ENCODE measurements at regions not wholly inside any gene's neighbourhood (a gene's known extent, or its start where the extent isn't known, plus 50 kb on each side); places are given as distances from the start of the nearest gene placed in this dataset.

DNA sequence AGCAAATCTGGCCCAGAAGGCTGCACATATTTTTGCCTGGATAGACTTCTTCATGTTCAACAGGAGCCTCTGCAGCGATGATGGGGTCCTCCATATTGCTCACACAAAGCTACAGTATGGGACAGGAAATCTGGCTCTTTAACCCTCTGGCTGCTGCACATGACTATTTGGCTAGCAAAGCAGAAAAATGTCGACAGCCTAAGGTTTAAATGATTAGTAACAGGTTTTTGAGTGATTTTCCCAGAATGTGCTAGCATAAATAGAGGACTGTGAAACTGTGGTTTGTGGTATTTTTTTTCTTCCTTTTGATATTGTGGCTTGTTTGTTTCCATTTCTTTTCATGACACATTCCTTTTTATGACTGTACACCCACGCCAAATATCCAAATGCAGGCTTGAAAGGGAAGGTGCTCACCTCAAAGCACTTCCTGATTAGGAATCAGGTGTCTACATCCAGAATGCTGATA, 120.2 kb upstream of the GK2 start:
- H3K27ac ChIP-seq = no peak overlapping the region
- TF ChIP-seq ZFX (IDR thresholded peaks at IDR 0.05; ENCODE audit: borderline replicate concordance) = no peak
- TF ChIP-seq, protein P1, sequence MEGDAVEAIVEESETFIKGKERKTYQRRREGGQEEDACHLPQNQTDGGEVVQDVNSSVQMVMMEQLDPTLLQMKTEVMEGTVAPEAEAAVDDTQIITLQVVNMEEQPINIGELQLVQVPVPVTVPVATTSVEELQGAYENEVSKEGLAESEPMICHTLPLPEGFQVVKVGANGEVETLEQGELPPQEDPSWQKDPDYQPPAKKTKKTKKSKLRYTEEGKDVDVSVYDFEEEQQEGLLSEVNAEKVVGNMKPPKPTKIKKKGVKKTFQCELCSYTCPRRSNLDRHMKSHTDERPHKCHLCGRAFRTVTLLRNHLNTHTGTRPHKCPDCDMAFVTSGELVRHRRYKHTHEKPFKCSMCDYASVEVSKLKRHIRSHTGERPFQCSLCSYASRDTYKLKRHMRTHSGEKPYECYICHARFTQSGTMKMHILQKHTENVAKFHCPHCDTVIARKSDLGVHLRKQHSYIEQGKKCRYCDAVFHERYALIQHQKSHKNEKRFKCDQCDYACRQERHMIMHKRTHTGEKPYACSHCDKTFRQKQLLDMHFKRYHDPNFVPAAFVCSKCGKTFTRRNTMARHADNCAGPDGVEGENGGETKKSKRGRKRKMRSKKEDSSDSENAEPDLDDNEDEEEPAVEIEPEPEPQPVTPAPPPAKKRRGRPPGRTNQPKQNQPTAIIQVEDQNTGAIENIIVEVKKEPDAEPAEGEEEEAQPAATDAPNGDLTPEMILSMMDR (IDR thresholded peaks at IDR 0.05) = no peak

DNA sequence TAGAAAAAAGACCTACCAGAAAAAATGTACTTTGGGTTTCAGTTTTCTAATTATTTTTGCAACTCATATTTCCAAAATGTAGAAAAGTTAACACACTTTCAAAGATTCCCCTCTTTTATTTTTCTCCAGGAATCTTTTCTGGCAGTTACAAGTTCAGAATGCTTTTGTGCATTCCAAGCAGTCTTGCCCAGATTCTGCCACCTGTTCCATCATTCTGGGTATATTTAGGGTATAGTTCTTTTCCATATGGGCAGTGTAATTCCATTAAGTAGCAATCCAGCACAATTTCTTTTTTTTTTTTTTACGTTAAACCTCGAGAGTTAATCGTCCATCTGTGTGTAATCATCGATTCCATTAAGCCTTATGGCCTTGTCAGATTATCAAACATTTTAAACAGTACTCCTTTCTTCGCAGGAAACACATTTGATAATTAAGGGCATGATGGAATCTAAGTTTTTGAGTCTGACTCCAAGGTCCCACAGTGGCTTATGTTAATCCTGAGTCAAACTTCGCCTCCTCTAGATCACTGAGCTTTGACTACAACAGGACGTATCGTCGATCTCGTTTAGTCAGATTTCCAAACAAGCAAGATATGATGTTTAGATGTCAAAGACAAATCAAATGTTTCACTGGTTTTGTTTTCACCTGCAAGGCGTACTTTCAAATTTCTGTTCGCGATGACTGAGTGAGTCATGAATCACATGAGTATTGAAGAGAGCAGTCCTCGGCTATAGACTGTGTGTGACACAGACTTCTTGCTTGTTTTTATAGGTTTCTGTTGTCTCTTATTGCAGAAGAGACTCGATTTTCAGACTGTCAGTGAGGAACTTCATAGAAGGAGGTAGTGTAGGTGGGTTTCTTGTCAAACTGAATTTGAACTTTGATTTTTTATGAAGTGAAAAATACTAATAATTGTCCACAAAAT, 118.9 kb upstream of the GK2 start:
- no peak overlapping the region for H3K27ac ChIP-seq

DNA sequence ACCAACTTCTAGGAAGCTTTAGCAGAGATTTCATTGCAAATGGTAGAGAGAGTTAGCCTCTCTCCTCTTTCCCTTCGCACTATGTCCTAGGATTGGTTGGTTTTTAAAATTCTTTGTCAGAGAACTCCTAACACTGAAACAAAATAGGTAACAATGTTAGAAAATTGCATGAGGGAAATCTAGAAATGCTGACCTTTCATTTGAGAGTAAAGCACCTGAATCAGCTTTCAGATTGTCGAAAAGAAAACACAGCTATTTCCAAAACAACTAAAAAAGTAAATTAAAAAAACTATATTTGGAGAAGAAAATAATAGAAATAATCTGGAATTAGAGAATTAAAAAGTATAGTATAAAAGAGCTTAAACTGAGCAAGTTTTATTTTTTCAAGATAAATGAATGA, 108.1 kb upstream of the GK2 start:
- no peak for TF ChIP-seq ZFX (IDR thresholded peaks at IDR 0.05; ENCODE audit: borderline replicate concordance)
- TF ChIP-seq, protein P1 (IDR thresholded peaks at IDR 0.05) = no peak
- no peak overlapping the region for H3K27ac ChIP-seq

More for the DNA sequence above, 118.9 kb upstream of the GK2 start:
- TF ChIP-seq ZFX (IDR thresholded peaks at IDR 0.05; ENCODE audit: borderline replicate concordance) = no peak
- TF ChIP-seq, protein P1 (IDR thresholded peaks at IDR 0.05) = no peak

DNA sequence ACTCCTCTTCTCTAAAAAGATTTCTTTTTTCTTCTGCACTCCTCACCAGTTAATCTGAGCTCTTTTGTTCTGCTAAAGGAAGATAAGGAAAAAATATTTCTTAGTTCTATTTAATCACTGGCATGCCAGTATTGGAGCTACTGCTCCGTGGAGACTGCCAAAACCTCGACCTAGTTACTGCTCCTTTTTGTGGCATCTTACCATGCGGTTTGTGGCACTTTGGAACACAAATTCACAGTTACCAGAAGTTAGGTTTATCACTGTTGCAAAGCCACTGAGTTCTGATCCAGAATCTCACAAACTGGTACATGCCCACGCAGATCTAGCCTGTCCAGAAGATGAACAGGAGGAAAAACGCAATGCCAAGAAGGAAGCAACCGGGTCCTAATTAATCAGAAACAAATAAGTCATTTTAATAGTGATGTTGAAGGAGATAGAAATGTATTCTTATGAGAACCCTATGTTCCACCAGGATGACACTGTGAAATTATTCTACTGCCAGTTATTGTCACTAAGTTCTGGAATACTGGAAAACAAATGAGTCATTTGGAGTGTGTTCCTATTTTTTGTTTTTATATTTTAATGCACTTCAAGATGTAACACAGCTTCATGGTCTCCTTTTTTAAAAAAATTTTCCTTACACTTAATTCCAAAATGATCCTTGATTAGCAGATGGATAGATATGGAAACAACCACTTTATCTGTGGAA, 106.7 kb upstream of the GK2 start:
- H3K27ac ChIP-seq = no peak overlapping the region
- TF ChIP-seq, protein P1 (IDR thresholded peaks at IDR 0.05) = no peak
- no peak for TF ChIP-seq ZFX (IDR thresholded peaks at IDR 0.05; ENCODE audit: borderline replicate concordance)

DNA sequence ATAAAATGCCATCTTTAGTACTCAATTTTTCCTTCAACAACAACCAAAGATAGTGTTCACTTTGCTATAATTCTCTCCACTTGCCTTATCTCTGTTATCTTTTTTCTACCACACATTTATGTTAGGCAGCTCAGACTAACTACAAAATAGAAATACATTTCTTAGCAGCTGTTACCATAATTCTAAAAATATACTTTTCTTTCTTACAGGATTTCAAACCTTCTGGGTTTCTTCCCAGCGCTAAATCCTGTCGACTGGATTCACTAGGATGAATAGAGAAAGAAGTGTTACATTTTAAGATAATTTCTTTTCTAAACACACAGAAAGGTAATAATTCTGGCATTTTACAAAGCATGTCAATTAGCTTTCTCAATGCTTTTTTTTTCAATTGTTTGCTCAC, 105.5 kb upstream of the GK2 start:
- TF ChIP-seq ZFX (IDR thresholded peaks at IDR 0.05; ENCODE audit: borderline replicate concordance) = no peak
- TF ChIP-seq, protein P1 (IDR thresholded peaks at IDR 0.05) = no peak

DNA sequence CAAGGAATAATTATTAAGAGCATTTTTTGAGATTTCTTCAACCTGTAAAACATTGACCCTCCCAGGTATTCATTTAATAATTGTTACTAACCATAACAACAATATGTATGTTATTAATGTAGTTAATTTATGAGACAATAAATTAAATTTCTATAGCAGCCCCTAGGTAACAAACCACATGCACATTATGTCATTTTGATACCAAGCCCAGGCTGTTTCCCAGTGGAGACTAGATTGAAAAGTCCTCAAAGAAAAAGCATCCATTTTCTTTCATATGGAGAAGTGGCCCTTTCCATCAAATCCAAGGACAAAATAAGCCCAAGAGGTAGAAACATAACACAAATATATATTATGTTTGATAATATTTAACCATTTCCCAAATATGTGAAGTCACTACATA, 104.3 kb upstream of the GK2 start:
- no peak overlapping the region for H3K27ac ChIP-seq
- no peak for TF ChIP-seq ZFX (IDR thresholded peaks at IDR 0.05; ENCODE audit: borderline replicate concordance)
- TF ChIP-seq, protein P1 (IDR thresholded peaks at IDR 0.05) = no peak

More for the DNA sequence above, 105.5 kb upstream of the GK2 start:
- no peak overlapping the region for H3K27ac ChIP-seq
